Activated CD8-positive, alpha-beta T cell treated with anti-CD3 and anti-CD28 coated beads for 36 hours (primary cell): ENCODE measurements at regions not wholly inside any gene's neighbourhood (a gene's known extent, or its start where the extent isn't known, plus 50 kb on each side); places are given as distances from the start of the nearest gene placed in this dataset.

Source experiments
- ATAC-seq: fragments of 200-7000 bp; cut with Tn5 transposase; one replicate; pipeline ENCODE4 v1.10.0; 2021; ENCODE audit warnings: mild to moderate bottlenecking, moderate library complexity
- CTCF ChIA-PET: fragments of 350-600 bp; sonication (Branson Sonifier 250); formaldehyde crosslinking; loops from one replicate; lab custom pipeline; 2021; ENCODE audit warnings: antibody characterized with exemption; lab: Charles Lee
- POLR2A ChIA-PET: fragments of 350-600 bp; sonication (Branson Sonifier 250); formaldehyde crosslinking; loops from one replicate; lab custom pipeline; 2021; ENCODE audit warnings: antibody characterized with exemption; lab: Charles Lee
- DNase-seq: peaks from one replicate; pipeline ENCODE4 v3.0.0-alpha.2; 2020
- H3K27ac Mint-ChIP-seq: one replicate; pipeline ENCODE4 v1.8.0; 2021; ENCODE audit warnings: mild to moderate bottlenecking, mixed read lengths
- H3K27me3 Mint-ChIP-seq: one replicate; pipeline ENCODE4 v1.8.0; 2021; ENCODE audit warnings: mixed read lengths
- H3K36me3 Mint-ChIP-seq: one replicate; pipeline ENCODE4 v1.8.0; 2021; ENCODE audit warnings: low read depth, mixed read lengths
- H3K4me1 Mint-ChIP-seq: one replicate; pipeline ENCODE4 v1.8.0; 2021; ENCODE audit warnings: low read depth, mixed read lengths
- H3K4me3 Mint-ChIP-seq: one replicate; pipeline ENCODE4 v1.8.0; 2021; ENCODE audit warnings: mild to moderate bottlenecking, moderate library complexity, mixed read lengths
- H3K9me3 Mint-ChIP-seq: one replicate; pipeline ENCODE4 v1.8.0; 2021; ENCODE audit warnings: mixed read lengths
- CTCF ChIP-seq: fragments of 200-600 bp; IDR thresholded peaks from one replicate; pipeline ENCODE4 v1.8.0; 2022; ENCODE audit warnings: antibody characterized with exemption, mild to moderate bottlenecking
- intact Hi-C: fragments of 100-400 bp; cut with micrococcal nuclease; formaldehyde crosslinking; loops from one replicate; pipeline ENCODE4 v1.10.0; 2022

- POLR2A ChIA-PET: no interaction called here
Observed at GRCh38 chr2:21710031-21710430, 586.3 kb downstream of the TDRD15 start.

GRCh38 chr2:21710496-21710895 is 586.7 kb downstream of the TDRD15 start:
- Mint-ChIP-seq H3K36me3 (no peaks in the 10 kb centered on the region), H3K27ac (no peak overlapping the region), H3K27me3 (no peaks in the 10 kb centered on the region), H3K4me1 (no peaks in the 10 kb centered on the region), H3K9me3 (peaks cover 5% of the 10 kb centered on the region), H3K4me3 (no peak overlapping the region)
- POLR2A ChIA-PET: no interaction called here
- ATAC-seq (no peak), DNase-seq (no peak)
- no peak for TF ChIP-seq CTCF
- intact Hi-C loops: no loop called here
- CTCF ChIA-PET: no interaction called here

More at GRCh38 chr2:21710031-21710430, 586.3 kb downstream of the TDRD15 start:
- H3K36me3 Mint-ChIP-seq: no peaks in the 10 kb centered on the region
- H3K27ac Mint-ChIP-seq: no peak overlapping the region
- H3K4me3 Mint-ChIP-seq: no peak overlapping the region
- no peak for TF ChIP-seq CTCF
- DNase-seq (no peak), ATAC-seq (no peak)
- intact Hi-C loops: no loop called here
- no peaks in the 10 kb centered on the region for H3K4me1 Mint-ChIP-seq
- H3K9me3 Mint-ChIP-seq: peaks cover 5% of the 10 kb centered on the region
- CTCF ChIA-PET: no interaction called here
- no peaks in the 10 kb centered on the region for H3K27me3 Mint-ChIP-seq

GRCh38 chr2:21715887-21716286 is 592.1 kb downstream of the TDRD15 start:
- ATAC-seq (no peak), DNase-seq (no peak)
- CTCF ChIA-PET: no interaction called here
- intact Hi-C loops: no loop called here
- H3K4me3 Mint-ChIP-seq: no peak overlapping the region
- H3K27ac Mint-ChIP-seq: no peak overlapping the region
- H3K9me3 Mint-ChIP-seq: peaks cover 4% of the 10 kb centered on the region
- POLR2A ChIA-PET: no interaction called here
- H3K4me1 Mint-ChIP-seq: no peaks in the 10 kb centered on the region
- H3K27me3 Mint-ChIP-seq: no peaks in the 10 kb centered on the region
- no peak for TF ChIP-seq CTCF
- H3K36me3 Mint-ChIP-seq: no peaks in the 10 kb centered on the region

- Mint-ChIP-seq H3K4me3 (no peak overlapping the region), H3K27me3 (no peaks in the 10 kb centered on the region), H3K4me1 (no peaks in the 10 kb centered on the region), H3K36me3 (no peaks in the 10 kb centered on the region), H3K27ac (no peak overlapping the region), H3K9me3 (peaks cover 6% of the 10 kb centered on the region)
- ChIA-PET CTCF (no interaction called here), POLR2A (no interaction called here)
- no peak for TF ChIP-seq CTCF
- ATAC-seq (no peak), DNase-seq (no peak)
- intact Hi-C loops: no loop called here
Observed at GRCh38 chr2:21727101-21727500, 603.3 kb downstream of the TDRD15 start.

GRCh38 chr2:21728133-21728532 is 604.4 kb downstream of the TDRD15 start:
- DNase-seq (no peak), ATAC-seq (no peak)
- H3K27ac Mint-ChIP-seq: no peak overlapping the region
- CTCF ChIA-PET: no interaction called here
- TF ChIP-seq CTCF: no peak
- intact Hi-C loops: no loop called here
- no peaks in the 10 kb centered on the region for H3K27me3 Mint-ChIP-seq
- POLR2A ChIA-PET: no interaction called here
- H3K4me3 Mint-ChIP-seq: no peak overlapping the region
- no peaks in the 10 kb centered on the region for H3K36me3 Mint-ChIP-seq
- H3K4me1 Mint-ChIP-seq: no peaks in the 10 kb centered on the region
- H3K9me3 Mint-ChIP-seq: peaks cover 8% of the 10 kb centered on the region
